Sigmoid colon (tissue), 4 donors: ENCODE measurements at regions not wholly inside any gene's neighbourhood (a gene's known extent, or its start where the extent isn't known, plus 50 kb on each side); places are given as distances from the start of the nearest gene placed in this dataset.

Experiments used
- CTCF ChIP-seq, 4 experiments: fragments of 450-650 bp in 3 of 4; fragments of 200-600 bp in 1 of 4; IDR thresholded peaks; one replicate each; pipeline ENCODE4 v1.5.1; 2016 to 2019; ENCODE audit warnings: antibody characterized with exemption in 4 of 4, mild to moderate bottlenecking in 3 of 4, moderate library complexity in 2 of 4
- EP300 ChIP-seq, 4 donors: sonication (generic); formaldehyde crosslinking; IDR thresholded peaks; one replicate each; pipeline ENCODE4 v1.6.1; 2017; ENCODE audit warnings: antibody characterized with exemption in 4 of 4
- POLR2A ChIP-seq, 2 donors: fragments of 450-650 bp; IDR thresholded peaks; one replicate each; pipeline ENCODE4 v1.6.1; 2016; ENCODE audit warnings: antibody characterized with exemption in 2 of 2, mild to moderate bottlenecking in 2 of 2, moderate library complexity in 2 of 2
- POLR2AphosphoS5 ChIP-seq, 4 donors: sonication (generic); formaldehyde crosslinking; IDR thresholded peaks; one replicate each; pipeline ENCODE4 v1.6.1; 2017; ENCODE audit warnings: antibody characterized with exemption in 4 of 4

- TF ChIP-seq POLR2AphosphoS5 (IDR thresholded peaks at IDR 0.05) (no peak), CTCF (IDR thresholded peaks at IDR 0.05) (no peak), EP300 (IDR thresholded peaks at IDR 0.05) (no peak), POLR2A (IDR thresholded peaks at IDR 0.05) (no peak)
Observed at GRCh38 chr9:17059465-17059864, 75.4 kb upstream of the CNTLN start.
